PC-9 (cell line): ENCODE measurements at regions not wholly inside any gene's neighbourhood (a gene's known extent, or its start where the extent isn't known, plus 50 kb on each side); places are given as distances from the start of the nearest gene placed in this dataset.
"Not testable (repeated sequence)": the region's sequence is repeated elsewhere in the genome, so short reads cannot be mapped to it uniquely, and the experiment has no call there.

Experiments used
- BruUV-seq: library from RNA; stranded (reverse); fragments of 400-500 nt; replicated peaks from 2 replicates; lab custom pipeline; 2021; lab: Mats Ljungman, UMichigan
- CTCF ChIA-PET: fragments of 300-600 bp; sonication (Branson Sonifier 250); formaldehyde crosslinking; loops from one replicate; lab custom pipeline; 2022; ENCODE audit warnings: antibody characterized with exemption; lab: Charles Lee
- POLR2A ChIA-PET: fragments of 300-600 bp; sonication (Branson Sonifier 250); formaldehyde crosslinking; loops from one replicate; lab custom pipeline; 2022; ENCODE audit warnings: antibody characterized with exemption; ENCODE audit not compliant: unreplicated experiment; lab: Charles Lee
- DNase-seq, 2 experiments: peaks; one replicate each; pipeline versions ENCODE4 v3.0.0 to v3.0.0-alpha.2; 2015 to 2022; ENCODE audit warnings: mixed read lengths in 1 of 2
- H2AFZ ChIP-seq: fragments of 200-600 bp; sonication (generic); 2 replicates; pipeline ENCODE4 v1.8.1; 2017; ENCODE audit warnings: antibody characterized with exemption
- H3F3A ChIP-seq: fragments of 200-600 bp; sonication (generic); 2 replicates; pipeline ENCODE4 v1.8.1; 2017; ENCODE audit warnings: antibody characterized with exemption, mild to moderate bottlenecking, low read depth; ENCODE audit not compliant: insufficient read depth
- H3K27ac ChIP-seq: fragments of 200-600 bp; sonication (generic); 2 replicates; pipeline ENCODE4 v1.6.1; 2016; ENCODE audit warnings: mixed run types
- H3K27me3 ChIP-seq: fragments of 200-600 bp; sonication (generic); 2 replicates; pipeline ENCODE4 v1.6.1; 2016; ENCODE audit warnings: low read depth, mixed run types; ENCODE audit not compliant: insufficient read depth
- H3K36me3 ChIP-seq: fragments of 200-600 bp; sonication (generic); 2 replicates; pipeline ENCODE4 v1.6.1; 2016; ENCODE audit warnings: low read depth, mixed run types
- H3K4me1 ChIP-seq: fragments of 200-600 bp; sonication (generic); replicated peaks from 2 replicates; pipeline ENCODE4 v1.6.1; 2016; ENCODE audit warnings: mixed run types; ENCODE audit not compliant: insufficient read depth
- H3K4me2 ChIP-seq: fragments of 200-600 bp; sonication (generic); 2 replicates; pipeline ENCODE4 v1.6.1; 2017; ENCODE audit warnings: mixed run types
- H3K4me3 ChIP-seq: fragments of 200-600 bp; sonication (generic); 2 replicates; pipeline ENCODE4 v1.6.1; 2016; ENCODE audit warnings: mixed run types
- H3K79me2 ChIP-seq: fragments of 200-600 bp; sonication (generic); 2 replicates; pipeline ENCODE4 v1.6.1; 2017; ENCODE audit warnings: low read depth, mixed run types
- H3K9me2 ChIP-seq: fragments of 200-600 bp; sonication (generic); 2 replicates; pipeline ENCODE4 v1.8.1; 2017; ENCODE audit warnings: mild to moderate bottlenecking; ENCODE audit not compliant: insufficient read depth
- H3K9me3 ChIP-seq: fragments of 200-600 bp; sonication (generic); 2 replicates; pipeline ENCODE4 v1.8.1; 2016; ENCODE audit warnings: low read depth; ENCODE audit not compliant: insufficient read depth
- H4K20me1 ChIP-seq: fragments of 200-600 bp; sonication (generic); 2 replicates; pipeline ENCODE4 v1.8.1; 2017; ENCODE audit not compliant: insufficient read depth
- EZH2 ChIP-seq: fragments of 200-600 bp; sonication (generic); IDR thresholded peaks from 2 replicates; pipeline ENCODE4 v1.8.0; 2017; ENCODE audit warnings: antibody characterized with exemption, low read depth
- intact Hi-C: fragments of 100-400 bp; cut with micrococcal nuclease; formaldehyde crosslinking; loops from one replicate; pipeline ENCODE4 v1.10.0; 2022; ENCODE audit not compliant: unreplicated experiment
- TF ChIP-seq, protein P1 (sequence below): fragments of 200-600 bp; sonication (generic); conservative IDR thresholded peaks from 2 replicates; pipeline ENCODE4 v1.6.1; 2017; ENCODE audit warnings: mixed run types, antibody characterized with exemption, mild to moderate bottlenecking, moderate library complexity

DNA sequence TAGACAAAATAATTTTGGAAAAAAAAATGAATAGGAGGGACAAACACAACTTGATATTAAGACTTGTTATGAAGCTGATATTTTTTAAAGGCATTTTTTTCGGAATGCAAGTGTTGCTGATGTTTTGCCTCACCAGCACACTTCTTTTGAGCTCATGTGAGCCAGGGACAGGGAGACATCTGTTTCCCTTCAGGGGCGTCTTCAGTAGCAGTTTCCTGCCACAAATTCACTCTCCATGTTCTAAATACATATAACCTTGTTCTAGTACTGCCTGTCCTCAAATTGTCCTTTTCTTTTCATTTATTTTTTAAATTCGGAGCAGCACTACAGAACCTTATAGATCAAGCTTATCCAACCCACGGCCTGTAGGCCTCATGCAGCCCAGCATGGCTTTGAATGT is 316.0 kb upstream of the PAPPA start:
- Histone ChIP-seq H3K9me2 (no peaks in the 10 kb centered on the region), H3K4me3 (no peak overlapping the region), H3K4me1 (no peaks in the 10 kb centered on the region), H3K27me3 (no peaks in the 10 kb centered on the region), H2AFZ (no peak overlapping the region), H4K20me1 (no peaks in the 10 kb centered on the region), H3K9me3 (no peaks in the 10 kb centered on the region), H3K27ac (no peak overlapping the region), H3K36me3 (no peaks in the 10 kb centered on the region), H3K79me2 (no peaks in the 10 kb centered on the region), H3K4me2 (no peak overlapping the region), H3F3A (no peaks in the 10 kb centered on the region)
- ChIA-PET CTCF (no interaction called here), POLR2A (no interaction called here)
- no peak for DNase-seq
- intact Hi-C loops = no loop called here
- no TSS peak for BruUV-seq
- TF ChIP-seq, protein P1, sequence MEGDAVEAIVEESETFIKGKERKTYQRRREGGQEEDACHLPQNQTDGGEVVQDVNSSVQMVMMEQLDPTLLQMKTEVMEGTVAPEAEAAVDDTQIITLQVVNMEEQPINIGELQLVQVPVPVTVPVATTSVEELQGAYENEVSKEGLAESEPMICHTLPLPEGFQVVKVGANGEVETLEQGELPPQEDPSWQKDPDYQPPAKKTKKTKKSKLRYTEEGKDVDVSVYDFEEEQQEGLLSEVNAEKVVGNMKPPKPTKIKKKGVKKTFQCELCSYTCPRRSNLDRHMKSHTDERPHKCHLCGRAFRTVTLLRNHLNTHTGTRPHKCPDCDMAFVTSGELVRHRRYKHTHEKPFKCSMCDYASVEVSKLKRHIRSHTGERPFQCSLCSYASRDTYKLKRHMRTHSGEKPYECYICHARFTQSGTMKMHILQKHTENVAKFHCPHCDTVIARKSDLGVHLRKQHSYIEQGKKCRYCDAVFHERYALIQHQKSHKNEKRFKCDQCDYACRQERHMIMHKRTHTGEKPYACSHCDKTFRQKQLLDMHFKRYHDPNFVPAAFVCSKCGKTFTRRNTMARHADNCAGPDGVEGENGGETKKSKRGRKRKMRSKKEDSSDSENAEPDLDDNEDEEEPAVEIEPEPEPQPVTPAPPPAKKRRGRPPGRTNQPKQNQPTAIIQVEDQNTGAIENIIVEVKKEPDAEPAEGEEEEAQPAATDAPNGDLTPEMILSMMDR = no peak
- no peak for TF ChIP-seq EZH2

- CTCF ChIA-PET = no interaction called here
Measured at GRCh38 chr9:115838417-115838816, 315.2 kb upstream of the PAPPA start.

GRCh38 chr9:115844433-115844832 is 309.2 kb upstream of the PAPPA start:
- H3F3A ChIP-seq, CTCF ChIA-PET, H3K9me2 ChIP-seq, H4K20me1 ChIP-seq, DNase-seq, H2AFZ ChIP-seq, H3K9me3 ChIP-seq, POLR2A ChIA-PET, BruUV-seq, H3K27ac ChIP-seq, H3K4me3 ChIP-seq, H3K27me3 ChIP-seq, H3K36me3 ChIP-seq, H3K79me2 ChIP-seq, H3K4me2 ChIP-seq: not testable (repeated sequence)
- H3K4me1 ChIP-seq = peaks cover 14% of the 10 kb centered on the region; the same call in 1 of the 2 replicates
- intact Hi-C loops = loop anchor here (10.0 kb wide), 1 partner anchor 170 kb away; no protein-coding TSS in a partner anchor

More at GRCh38 chr9:115838417-115838816, 315.2 kb upstream of the PAPPA start:
- Histone ChIP-seq H3K9me3 (no peaks in the 10 kb centered on the region), H3K9me2 (no peaks in the 10 kb centered on the region), H3K36me3 (no peaks in the 10 kb centered on the region), H3K27me3 (no peaks in the 10 kb centered on the region), H3K27ac (no peak overlapping the region), H3K4me2 (no peak overlapping the region), H4K20me1 (no peaks in the 10 kb centered on the region), H2AFZ (no peak overlapping the region), H3K79me2 (no peaks in the 10 kb centered on the region), H3F3A (no peaks in the 10 kb centered on the region), H3K4me3 (no peak overlapping the region), H3K4me1 (no peaks in the 10 kb centered on the region)
- intact Hi-C loops = no loop called here
- DNase-seq = no peak
- POLR2A ChIA-PET = no interaction called here
- TF ChIP-seq EZH2 = no peak
- TF ChIP-seq, protein P1 = no peak
- BruUV-seq = no TSS peak
